ENCODE measurements at regions not wholly inside any gene's neighbourhood (a gene's known extent, or its start where the extent isn't known, plus 50 kb on each side); places are given as distances from the start of the nearest gene placed in this dataset.

DNA sequence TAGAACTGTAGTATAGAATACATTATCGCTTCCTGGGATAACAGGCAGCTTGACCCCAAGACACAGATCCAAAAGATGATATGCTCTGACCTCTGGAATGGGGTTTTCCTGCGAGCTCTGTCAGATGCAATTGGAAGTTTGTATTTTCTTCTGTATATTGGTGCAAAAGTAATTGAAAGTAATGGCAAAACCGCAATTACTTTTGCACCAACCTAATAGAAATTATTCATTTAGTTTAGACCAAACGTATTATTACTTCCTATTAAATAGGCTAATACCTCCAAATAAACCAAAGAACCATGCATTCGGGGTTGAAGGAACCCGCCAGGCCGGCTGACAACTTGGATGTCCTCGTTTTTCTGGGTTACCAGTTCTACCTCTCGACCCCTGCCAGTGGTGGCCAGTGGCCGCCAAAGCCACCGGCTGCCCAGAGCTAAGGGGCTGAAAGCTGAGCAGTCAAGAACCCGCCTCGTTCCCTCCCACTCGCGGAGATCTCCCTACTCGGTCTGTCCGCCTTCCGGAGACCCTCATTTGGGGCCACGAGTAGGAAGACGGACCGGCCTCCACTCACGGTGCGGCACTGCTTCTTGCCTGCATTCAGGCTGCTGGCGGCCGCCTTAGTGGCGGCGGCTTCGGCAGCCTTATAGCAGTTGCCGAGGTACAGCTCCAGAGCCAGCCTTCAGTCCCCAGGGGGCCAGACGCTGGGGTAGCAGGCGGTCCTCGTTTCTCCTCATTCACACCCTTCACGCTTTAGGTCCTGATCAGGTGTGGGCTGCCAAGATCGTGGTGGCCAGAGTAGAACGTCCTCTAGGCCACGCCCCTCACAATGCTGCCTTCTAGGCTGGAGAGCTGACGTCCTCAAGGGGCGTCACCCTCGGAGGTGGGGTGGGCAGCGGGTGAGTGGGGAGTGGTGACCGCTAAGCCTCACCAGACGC lies 121.9 kb downstream of the RBMX2 start:
- no peak overlapping the region for H2AFZ ChIP-seq (ENCODE audit: low read depth, low read length, poor library complexity, severe bottlenecking)
- H3K79me2 ChIP-seq (ENCODE audit: insufficient read depth, low read length): no peaks in the 10 kb centered on the region
- DNase-seq (ENCODE audit: low read depth, low spot score): no peak
- H4K20me1 ChIP-seq (ENCODE audit: insufficient read depth): no peaks in the 10 kb centered on the region
- no peak overlapping the region for H3K27ac ChIP-seq (ENCODE audit: low read depth, low read length)
- H3K9ac ChIP-seq (ENCODE audit: low read length): no peak overlapping the region
- intact Hi-C loops (cut with micrococcal nuclease): no loop called here
- no peaks in the 10 kb centered on the region for H3K36me3 ChIP-seq (ENCODE audit: control insufficient read depth in 1 of 2, insufficient read depth in 2 of 2, low read length in 2 of 2)
- ChIA-PET CTCF (no interaction called here), RAD21 (ENCODE audit: low non-redundant PET in 1 of 2, low total read pairs in 2 of 2, uncharacterized antibody in 2 of 2, unreplicated experiment in 2 of 2) (no interaction called here), POLR2A (no interaction called here)
- no peaks in the 10 kb centered on the region for H3K9me2 ChIP-seq (ENCODE audit: insufficient read depth)
- TF ChIP-seq ELF1 (IDR thresholded peaks at IDR 0.05; ENCODE audit: borderline replicate concordance, low read depth) (no peak), ZFX (IDR thresholded peaks at IDR 0.05) (no peak), EZH2 (IDR thresholded peaks at IDR 0.05) (no peak), POLR2AphosphoS5 (IDR thresholded peaks at IDR 0.05; ENCODE audit: low read depth, low read length) (no peak), EZH2phosphoT487 (IDR thresholded peaks at IDR 0.05; ENCODE audit: borderline replicate concordance) (no peak), SRF (IDR thresholded peaks at IDR 0.05; ENCODE audit: low read depth) (no peak)
- H3K27me3 ChIP-seq (ENCODE audit: insufficient read depth, low read length): no peaks in the 10 kb centered on the region
- no peak overlapping the region for H3K4me3 ChIP-seq (replicated peaks in 1 of 2; ENCODE audit: low read depth in 1 of 2, low read length in 2 of 2)
- ATAC-seq: no peak
- H3K9me3 ChIP-seq (ENCODE audit: control insufficient read depth in 1 of 2, insufficient read depth in 1 of 2, low read depth in 1 of 2, low read length in 2 of 2): no peaks in the 10 kb centered on the region
- no TSS peak for BruUV-seq (replicated peaks)
- no peaks in the 10 kb centered on the region for H3K4me1 ChIP-seq (ENCODE audit: control insufficient read depth in 1 of 2, insufficient read depth in 2 of 2, low read length in 2 of 2)
- H3K4me2 ChIP-seq (ENCODE audit: low read length): no peak overlapping the region

DNA sequence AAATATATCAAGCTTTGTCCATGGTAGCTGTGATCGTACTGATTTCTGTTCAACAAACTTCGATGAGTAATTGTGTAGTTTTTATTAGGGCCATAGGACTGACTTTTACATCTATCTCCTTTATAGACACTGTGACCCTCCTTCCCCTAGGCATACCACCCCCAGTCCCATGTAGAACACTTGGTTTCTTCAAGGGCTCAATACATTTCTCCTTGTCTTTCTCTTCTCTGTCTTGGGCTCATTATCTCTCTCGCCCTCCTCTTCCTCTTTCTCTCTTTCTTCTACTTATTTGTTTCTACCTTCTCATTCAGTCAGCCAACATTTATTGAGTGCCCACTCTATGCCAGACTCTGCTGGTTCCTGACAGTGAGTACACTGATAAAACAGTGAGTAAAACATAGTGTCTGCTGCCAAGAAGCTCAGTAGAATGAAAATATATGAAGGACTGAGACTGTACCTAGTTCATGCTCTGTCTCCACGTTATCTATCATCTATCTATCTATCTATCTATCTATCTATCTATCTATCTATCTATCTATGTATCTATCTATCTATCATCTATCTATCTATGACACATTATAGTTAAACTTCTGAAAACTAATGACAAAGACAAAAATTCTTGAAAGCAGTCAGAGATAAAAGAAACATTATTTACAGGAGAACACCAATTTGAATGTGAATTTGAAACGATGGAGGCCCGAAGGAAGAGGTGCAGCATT lies 122.8 kb downstream of the RBMX2 start:
- H3K9me2 ChIP-seq (ENCODE audit: insufficient read depth): no peaks in the 10 kb centered on the region
- no peaks in the 10 kb centered on the region for H3K9me3 ChIP-seq (ENCODE audit: control insufficient read depth in 1 of 2, insufficient read depth in 1 of 2, low read depth in 1 of 2, low read length in 2 of 2)
- H3K27ac ChIP-seq (ENCODE audit: low read depth, low read length): no peak overlapping the region
- CTCF ChIA-PET: no interaction called here
- intact Hi-C loops (cut with micrococcal nuclease): no loop called here
- no peak for DNase-seq (ENCODE audit: low read depth, low spot score)
- H3K4me3 ChIP-seq (replicated peaks in 1 of 2; ENCODE audit: low read depth in 1 of 2, low read length in 2 of 2): no peak overlapping the region
- H3K4me1 ChIP-seq (ENCODE audit: control insufficient read depth in 1 of 2, insufficient read depth in 2 of 2, low read length in 2 of 2): no peaks in the 10 kb centered on the region
- no peaks in the 10 kb centered on the region for H3K27me3 ChIP-seq (ENCODE audit: insufficient read depth, low read length)
- H3K36me3 ChIP-seq (ENCODE audit: control insufficient read depth in 1 of 2, insufficient read depth in 2 of 2, low read length in 2 of 2): no peaks in the 10 kb centered on the region
- H4K20me1 ChIP-seq (ENCODE audit: insufficient read depth): no peaks in the 10 kb centered on the region
- POLR2A ChIA-PET: no interaction called here
- BruUV-seq (replicated peaks): no TSS peak
- H3K79me2 ChIP-seq (ENCODE audit: insufficient read depth, low read length): no peaks in the 10 kb centered on the region
- ATAC-seq: no peak
- RAD21 ChIA-PET (ENCODE audit: low non-redundant PET in 1 of 2, low total read pairs in 2 of 2, uncharacterized antibody in 2 of 2, unreplicated experiment in 2 of 2): no interaction called here
- H2AFZ ChIP-seq (ENCODE audit: low read depth, low read length, poor library complexity, severe bottlenecking): no peak overlapping the region
- H3K4me2 ChIP-seq (ENCODE audit: low read length): no peak overlapping the region
- no peak overlapping the region for H3K9ac ChIP-seq (ENCODE audit: low read length)
- no peak for TF ChIP-seq SP1 (IDR thresholded peaks at IDR 0.05; ENCODE audit: low read depth)
- no peak for TF ChIP-seq ZFX (IDR thresholded peaks at IDR 0.05)
- TF ChIP-seq ZBTB33 (IDR thresholded peaks at IDR 0.05; ENCODE audit: extremely low read depth, insufficient replicate concordance, low read length): no peak
- no peak for TF ChIP-seq ELF1 (IDR thresholded peaks at IDR 0.05; ENCODE audit: borderline replicate concordance, low read depth)
- no peak for TF ChIP-seq YY1 (IDR thresholded peaks at IDR 0.05; ENCODE audit: extremely low read depth, insufficient replicate concordance, low read depth, low read length)
- no peak for TF ChIP-seq CEBPB (IDR thresholded peaks at IDR 0.05; ENCODE audit: low read depth)
- no peak for TF ChIP-seq CBX3 (IDR thresholded peaks at IDR 0.05; ENCODE audit: low read depth)
- TF ChIP-seq FOSL1 (IDR thresholded peaks at IDR 0.05; ENCODE audit: low read depth): no peak
- TF ChIP-seq, protein P1, sequence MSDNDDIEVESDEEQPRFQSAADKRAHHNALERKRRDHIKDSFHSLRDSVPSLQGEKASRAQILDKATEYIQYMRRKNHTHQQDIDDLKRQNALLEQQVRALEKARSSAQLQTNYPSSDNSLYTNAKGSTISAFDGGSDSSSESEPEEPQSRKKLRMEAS (IDR thresholded peaks at IDR 0.05): no peak
- no peak for TF ChIP-seq POLR2AphosphoS5 (IDR thresholded peaks at IDR 0.05; ENCODE audit: low read depth, low read length)
- no peak for TF ChIP-seq EZH2 (IDR thresholded peaks at IDR 0.05)
- TF ChIP-seq ATF3 (IDR thresholded peaks at IDR 0.05): no peak
- TF ChIP-seq EGR1 (IDR thresholded peaks at IDR 0.05; ENCODE audit: low read depth): no peak
